NCI-H2081 (cell line): ENCODE measurements at regions not wholly inside any gene's neighbourhood (a gene's known extent, or its start where the extent isn't known, plus 50 kb on each side); places are given as distances from the start of the nearest gene placed in this dataset.
"Not testable (repeated sequence)": the region's sequence is repeated elsewhere in the genome, so short reads cannot be mapped to it uniquely, and the experiment has no call there.

Source experiments
- DNase-seq, 2 experiments: peaks; one replicate each; lab custom pipeline; 2025; lab: John Stamatoyannopoulos, UW

GRCh38 chr1:166695115-166695514 is 144.2 kb upstream of the POGK start:
- no peak for DNase-seq

GRCh38 chr1:166695834-166696233 is 143.4 kb upstream of the POGK start:
- DNase-seq = not testable (repeated sequence)

- no peak for DNase-seq
Observed at GRCh38 chr1:166698771-166699170, 140.5 kb upstream of the POGK start.

- no peak for DNase-seq
Observed at GRCh38 chr1:166699613-166700012, 139.7 kb upstream of the POGK start.

GRCh38 chr1:166700696-166701095 is 138.6 kb upstream of the POGK start:
- no peak for DNase-seq

GRCh38 chr1:166701603-166702100 is 137.6 kb upstream of the POGK start:
- no peak for DNase-seq

- DNase-seq = no peak
Observed at GRCh38 chr1:166703141-166703540, 136.1 kb upstream of the POGK start.

- DNase-seq = no peak
Observed at GRCh38 chr1:166703726-166704462, 135.4 kb upstream of the POGK start.

- no peak for DNase-seq
Observed at GRCh38 chr1:166705376-166706289, 133.6 kb upstream of the POGK start.

- no peak for DNase-seq
Observed at GRCh38 chr1:166716620-166717019, 122.7 kb upstream of the POGK start.

GRCh38 chr1:166721145-166721544 is 118.1 kb upstream of the POGK start:
- no peak for DNase-seq

GRCh38 chr1:166730299-166730888 is 108.9 kb upstream of the POGK start:
- no peak for DNase-seq

GRCh38 chr1:166738140-166738539 is 101.1 kb upstream of the POGK start:
- DNase-seq = no peak

- DNase-seq = no peak
Observed at GRCh38 chr1:166738873-166739272, 100.4 kb upstream of the POGK start.

- DNase-seq = no peak
Observed at GRCh38 chr1:166740668-166741276, 98.5 kb upstream of the POGK start.

- no peak for DNase-seq
Observed at GRCh38 chr1:166763318-166763717, 76.0 kb upstream of the POGK start.

- DNase-seq = no peak
Observed at GRCh38 chr1:166766942-166767341, 72.3 kb upstream of the POGK start.

- DNase-seq = not testable (repeated sequence)
Observed at GRCh38 chr1:166784646-166785045, 54.6 kb upstream of the POGK start.

GRCh38 chr1:166785987-166786386 is 53.3 kb upstream of the POGK start:
- DNase-seq = no peak

GRCh38 chr1:166789286-166789685 is 50.0 kb upstream of the POGK start:
- DNase-seq = no peak
